ENCODE measurements at regions not wholly inside any gene's neighbourhood (a gene's known extent, or its start where the extent isn't known, plus 50 kb on each side); places are given as distances from the start of the nearest gene placed in this dataset.
"Not testable (repeated sequence)": the region's sequence is repeated elsewhere in the genome, so short reads cannot be mapped to it uniquely, and the experiment has no call there.

DNA sequence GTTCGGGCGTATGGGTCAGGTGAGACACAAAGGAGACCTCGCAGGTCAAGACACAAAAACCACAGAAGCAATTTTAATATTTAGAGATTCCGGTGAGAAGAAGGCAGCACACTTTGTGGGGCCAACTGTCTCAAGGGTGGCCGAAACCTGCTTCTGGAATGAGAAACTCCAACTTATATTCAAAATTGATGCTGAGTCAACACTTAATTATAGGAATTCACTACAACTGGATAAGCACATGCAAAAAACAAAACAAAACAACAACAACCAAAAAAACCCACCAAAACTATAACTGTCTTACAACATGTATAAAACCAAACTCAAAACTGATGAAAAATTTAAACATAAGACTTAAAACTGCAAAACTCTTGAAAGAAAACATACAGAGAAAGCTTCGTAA is 593.3 kb downstream of the POM121L12 start:
- DNase-seq (no peak), FAIRE-seq (no peak)
- Histone ChIP-seq H3K36me3 (ENCODE audit: control insufficient read depth in 3 of 3, insufficient read depth in 2 of 3, low read depth in 1 of 3, low read length in 3 of 3) (no peaks in the 10 kb centered on the region), H3K27me3 (ENCODE audit: control insufficient read depth in 3 of 3, insufficient read depth in 3 of 3, low read length in 3 of 3) (no peaks in the 10 kb centered on the region), H3K4me1 (ENCODE audit: control insufficient read depth in 3 of 3, insufficient read depth in 2 of 3, low read depth in 1 of 3, low read length in 2 of 3) (no peaks in the 10 kb centered on the region), H3K9me3 (ENCODE audit: control insufficient read depth in 2 of 2, insufficient read depth in 1 of 2, low read depth in 1 of 2, low read length in 1 of 2) (peaks cover 3 to 8% of the 10 kb centered on the region in 2 donors), H3K27ac (ENCODE audit: low read depth in 1 of 3, low read length in 2 of 3) (no peak overlapping the region), H3K4me3 (ENCODE audit: low read depth in 1 of 3, low read length in 3 of 3) (no peak overlapping the region)
- WGBS, 3 donors, result 73 to 86% (median 80%) methylated on average over 6 of the region's 6 CpGs

DNA sequence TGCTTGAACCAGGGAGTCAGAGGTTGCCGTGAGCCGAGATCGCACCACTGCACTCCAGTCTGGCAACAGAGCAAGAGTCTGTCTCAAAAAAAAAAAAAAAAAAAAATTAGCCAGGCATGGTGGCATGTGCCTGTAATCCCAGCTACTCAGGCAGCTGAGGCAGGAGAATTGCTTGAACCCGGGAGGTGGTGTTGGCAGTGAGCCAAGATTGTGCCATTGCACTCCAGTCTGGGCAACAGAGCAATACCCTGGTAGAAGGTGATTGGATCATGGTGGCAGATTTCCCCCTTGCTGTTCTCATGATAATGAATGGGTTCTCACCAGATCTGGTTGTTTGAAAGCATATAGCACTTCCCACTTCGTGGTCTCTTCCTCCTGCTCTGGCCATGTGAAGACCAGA is 599.8 kb downstream of the POM121L12 start:
- FAIRE-seq; H3K27ac ChIP-seq (ENCODE audit: low read depth in 1 of 3, low read length in 2 of 3); DNase-seq; H3K36me3 ChIP-seq (ENCODE audit: control insufficient read depth in 3 of 3, insufficient read depth in 2 of 3, low read depth in 1 of 3, low read length in 3 of 3); H3K4me3 ChIP-seq (ENCODE audit: low read depth in 1 of 3, low read length in 3 of 3); H3K4me1 ChIP-seq (ENCODE audit: control insufficient read depth in 3 of 3, insufficient read depth in 2 of 3, low read depth in 1 of 3, low read length in 2 of 3); H3K27me3 ChIP-seq (ENCODE audit: control insufficient read depth in 3 of 3, insufficient read depth in 3 of 3, low read length in 3 of 3): not testable (repeated sequence)
- H3K9me3 ChIP-seq (ENCODE audit: control insufficient read depth in 2 of 2, insufficient read depth in 1 of 2, low read depth in 1 of 2, low read length in 1 of 2), result peaks cover 3 to 14% of the 10 kb centered on the region in 2 donors
- WGBS, 3 donors, result 61 to 86% (median 86%) methylated on average over 2 to 5 of the region's 5 CpGs

DNA sequence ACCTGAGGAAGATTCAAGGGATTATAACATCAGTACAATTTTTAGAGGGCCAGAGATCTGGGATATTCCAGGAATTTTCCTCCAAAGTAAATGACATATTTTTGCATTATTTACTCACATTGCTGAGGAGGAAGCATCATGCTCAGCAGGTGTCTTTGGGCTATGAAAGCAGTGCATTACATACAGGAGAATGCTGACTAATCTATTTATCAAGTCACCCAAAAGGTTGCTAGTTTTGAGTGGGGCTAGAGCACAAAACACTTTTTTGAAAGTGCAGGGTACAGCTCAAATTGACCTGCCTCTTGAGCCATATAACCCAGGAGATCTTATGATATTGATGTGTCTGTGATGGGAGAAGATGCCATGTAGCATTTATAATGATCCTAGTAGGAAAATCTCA is 603.1 kb downstream of the POM121L12 start:
- Histone ChIP-seq H3K4me1 (ENCODE audit: control insufficient read depth in 3 of 3, insufficient read depth in 2 of 3, low read depth in 1 of 3, low read length in 2 of 3) (no peaks in the 10 kb centered on the region), H3K36me3 (ENCODE audit: control insufficient read depth in 3 of 3, insufficient read depth in 2 of 3, low read depth in 1 of 3, low read length in 3 of 3) (no peaks in the 10 kb centered on the region), H3K27me3 (ENCODE audit: control insufficient read depth in 3 of 3, insufficient read depth in 3 of 3, low read length in 3 of 3) (no peaks in the 10 kb centered on the region), H3K4me3 (ENCODE audit: low read depth in 1 of 3, low read length in 3 of 3) (no peak overlapping the region), H3K9me3 (ENCODE audit: control insufficient read depth in 2 of 2, insufficient read depth in 1 of 2, low read depth in 1 of 2, low read length in 1 of 2) (peaks cover 0 to 8% of the 10 kb centered on the region in 2 donors), H3K27ac (ENCODE audit: low read depth in 1 of 3, low read length in 2 of 3) (no peak overlapping the region)
- DNase-seq (no peak), FAIRE-seq (no peak)

DNA sequence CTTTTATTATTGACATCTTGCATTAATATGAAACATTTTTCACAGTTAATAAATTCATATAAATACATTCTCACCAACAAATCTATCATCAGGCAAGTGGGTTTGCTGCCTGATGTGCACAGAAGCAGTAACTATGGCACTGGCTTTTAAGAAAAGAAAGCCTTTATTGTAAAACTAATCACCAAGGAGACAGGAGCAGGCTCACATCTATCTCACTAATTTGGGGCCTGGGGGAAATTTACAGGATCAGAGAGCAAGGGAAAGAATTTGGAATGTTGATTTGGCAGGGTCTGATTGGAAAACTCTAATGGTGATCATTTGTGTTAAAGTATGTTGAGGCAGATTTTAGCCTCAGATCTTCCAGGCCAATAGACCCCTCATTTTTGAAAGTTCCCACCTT is 605.7 kb downstream of the POM121L12 start:
- H3K27me3 ChIP-seq (ENCODE audit: control insufficient read depth in 3 of 3, insufficient read depth in 3 of 3, low read length in 3 of 3), result no peaks in the 10 kb centered on the region
- FAIRE-seq (no peak), DNase-seq (no peak)
- no peaks in the 10 kb centered on the region for H3K4me1 ChIP-seq (ENCODE audit: control insufficient read depth in 3 of 3, insufficient read depth in 2 of 3, low read depth in 1 of 3, low read length in 2 of 3)
- H3K36me3 ChIP-seq (ENCODE audit: control insufficient read depth in 3 of 3, insufficient read depth in 2 of 3, low read depth in 1 of 3, low read length in 3 of 3), result no peaks in the 10 kb centered on the region
- no peak overlapping the region for H3K4me3 ChIP-seq (ENCODE audit: low read depth in 1 of 3, low read length in 3 of 3)
- H3K27ac ChIP-seq (ENCODE audit: low read depth in 1 of 3, low read length in 2 of 3), result no peak overlapping the region
- peaks cover 0 to 6% of the 10 kb centered on the region in 2 donors for H3K9me3 ChIP-seq (ENCODE audit: control insufficient read depth in 2 of 2, insufficient read depth in 1 of 2, low read depth in 1 of 2, low read length in 1 of 2)

DNA sequence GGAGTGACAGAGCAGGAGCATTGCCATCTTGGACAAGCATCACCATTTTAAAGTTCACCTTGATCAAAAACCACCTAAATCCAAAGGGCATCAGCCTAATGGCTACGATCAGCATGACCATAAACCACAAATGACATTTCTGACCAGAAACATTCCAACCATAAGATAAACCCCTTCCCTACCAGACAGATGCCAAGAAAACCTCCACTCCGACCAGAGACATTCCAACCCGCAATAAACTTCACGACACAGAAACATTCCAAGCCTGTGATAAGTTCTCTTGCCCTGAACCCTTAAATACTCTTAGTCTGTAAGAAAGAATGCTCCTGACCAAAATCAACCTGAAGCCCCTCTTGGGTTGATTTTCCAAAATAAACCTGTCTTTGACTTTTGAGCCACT is 606.9 kb downstream of the POM121L12 start:
- 56 to 68% (median 65%) methylated on average over 4 of the region's 4 CpGs for WGBS, 3 donors
- H3K4me3 ChIP-seq (ENCODE audit: low read depth in 1 of 3, low read length in 3 of 3), result no peak overlapping the region
- no peaks in the 10 kb centered on the region for H3K36me3 ChIP-seq (ENCODE audit: control insufficient read depth in 3 of 3, insufficient read depth in 2 of 3, low read depth in 1 of 3, low read length in 3 of 3)
- no peaks in the 10 kb centered on the region for H3K4me1 ChIP-seq (ENCODE audit: control insufficient read depth in 3 of 3, insufficient read depth in 2 of 3, low read depth in 1 of 3, low read length in 2 of 3)
- FAIRE-seq, result no peak
- H3K27me3 ChIP-seq (ENCODE audit: control insufficient read depth in 3 of 3, insufficient read depth in 3 of 3, low read length in 3 of 3), result no peaks in the 10 kb centered on the region
- DNase-seq, result no peak
- no peaks in the 10 kb centered on the region for H3K9me3 ChIP-seq (ENCODE audit: control insufficient read depth in 2 of 2, insufficient read depth in 1 of 2, low read depth in 1 of 2, low read length in 1 of 2)
- H3K27ac ChIP-seq (ENCODE audit: low read depth in 1 of 3, low read length in 2 of 3), result no peak overlapping the region

DNA sequence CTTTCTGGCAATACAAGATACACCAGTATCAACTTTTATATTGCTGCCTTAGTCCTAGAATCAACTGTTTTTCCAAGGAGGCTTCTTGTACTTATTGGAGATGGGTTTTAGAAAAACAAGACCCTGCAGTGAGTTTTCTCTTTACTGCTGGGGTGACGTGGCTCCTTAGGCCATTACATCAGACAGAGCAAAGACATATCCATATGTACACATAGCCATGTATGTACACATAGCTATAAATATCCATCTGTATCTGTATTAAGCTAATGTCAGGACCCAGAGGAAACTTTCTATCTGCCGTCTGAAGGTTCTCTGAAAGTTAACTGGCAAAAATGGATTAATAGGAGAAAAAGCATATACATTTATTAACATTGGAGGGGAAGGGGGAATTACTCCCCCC is 607.4 kb downstream of the POM121L12 start:
- no peak overlapping the region for H3K4me3 ChIP-seq (ENCODE audit: low read depth in 1 of 3, low read length in 3 of 3)
- H3K27me3 ChIP-seq (ENCODE audit: control insufficient read depth in 3 of 3, insufficient read depth in 3 of 3, low read length in 3 of 3), result no peaks in the 10 kb centered on the region
- FAIRE-seq (no peak), DNase-seq (no peak)
- no peaks in the 10 kb centered on the region for H3K9me3 ChIP-seq (ENCODE audit: control insufficient read depth in 2 of 2, insufficient read depth in 1 of 2, low read depth in 1 of 2, low read length in 1 of 2)
- H3K4me1 ChIP-seq (ENCODE audit: control insufficient read depth in 3 of 3, insufficient read depth in 2 of 3, low read depth in 1 of 3, low read length in 2 of 3), result no peaks in the 10 kb centered on the region
- 49 to 60% (median 52%) methylated on average over 2 of the region's 2 CpGs for WGBS, 3 donors
- no peaks in the 10 kb centered on the region for H3K36me3 ChIP-seq (ENCODE audit: control insufficient read depth in 3 of 3, insufficient read depth in 2 of 3, low read depth in 1 of 3, low read length in 3 of 3)
- no peak overlapping the region for H3K27ac ChIP-seq (ENCODE audit: low read depth in 1 of 3, low read length in 2 of 3)

DNA sequence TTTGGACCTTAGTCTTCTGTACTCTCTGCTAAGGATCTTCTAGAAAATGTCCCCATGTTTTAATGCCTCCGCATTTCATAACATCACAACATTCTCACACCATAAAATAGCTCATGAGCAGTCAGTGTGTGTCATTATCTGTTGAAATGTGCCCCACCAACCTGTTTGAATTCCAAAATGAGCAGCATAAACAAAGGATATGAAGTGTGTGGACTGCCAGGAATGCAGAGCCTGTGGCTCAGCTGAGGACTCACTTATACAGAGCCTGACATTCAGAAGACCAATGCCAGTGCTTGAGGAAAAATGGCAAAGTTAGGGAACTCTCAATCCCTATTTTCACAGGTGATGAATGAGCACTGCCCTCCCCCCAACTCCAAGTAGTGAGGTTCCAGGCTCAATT is 621.4 kb downstream of the POM121L12 start:
- WGBS, 3 donors, result 76 to 85% (median 85%) methylated on average over 1 of the region's 1 CpG

DNA sequence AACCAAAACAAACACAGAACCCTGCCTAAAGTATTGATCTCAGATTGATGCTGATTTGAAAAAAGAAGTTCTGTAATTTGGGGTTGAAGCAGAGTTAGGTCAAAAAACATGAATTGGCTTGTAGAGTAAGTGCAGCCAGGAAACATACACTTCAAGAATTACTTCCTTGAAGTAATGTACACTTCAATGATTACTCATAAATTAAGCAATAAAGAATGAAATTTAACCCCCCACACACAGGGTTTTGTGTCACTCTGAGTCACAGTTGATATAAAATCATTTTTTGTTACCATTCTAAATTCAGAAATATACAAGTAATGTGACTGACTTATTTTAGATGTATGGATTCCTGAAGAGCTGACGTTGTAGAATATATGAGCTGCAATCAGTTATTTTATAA is 622.2 kb downstream of the POM121L12 start:
- DNase-seq (no peak), FAIRE-seq (no peak)
- H3K27ac ChIP-seq (ENCODE audit: low read depth in 1 of 3, low read length in 2 of 3), result no peak overlapping the region
- 62 to 76% (median 71%) methylated on average over 1 of the region's 1 CpG for WGBS, 3 donors
- no peaks in the 10 kb centered on the region for H3K36me3 ChIP-seq (ENCODE audit: control insufficient read depth in 3 of 3, insufficient read depth in 2 of 3, low read depth in 1 of 3, low read length in 3 of 3)
- H3K27me3 ChIP-seq (ENCODE audit: control insufficient read depth in 3 of 3, insufficient read depth in 3 of 3, low read length in 3 of 3), result no peaks in the 10 kb centered on the region
- H3K9me3 ChIP-seq (ENCODE audit: control insufficient read depth in 2 of 2, insufficient read depth in 1 of 2, low read depth in 1 of 2, low read length in 1 of 2), result peaks cover 0 to 2% of the 10 kb centered on the region in 2 donors
- H3K4me1 ChIP-seq (ENCODE audit: control insufficient read depth in 3 of 3, insufficient read depth in 2 of 3, low read depth in 1 of 3, low read length in 2 of 3), result no peaks in the 10 kb centered on the region
- H3K4me3 ChIP-seq (ENCODE audit: low read depth in 1 of 3, low read length in 3 of 3), result no peak overlapping the region

More for the DNA sequence above, 621.4 kb downstream of the POM121L12 start:
- no peak overlapping the region for H3K4me3 ChIP-seq (ENCODE audit: low read depth in 1 of 3, low read length in 3 of 3)
- no peak for FAIRE-seq
- H3K4me1 ChIP-seq (ENCODE audit: control insufficient read depth in 3 of 3, insufficient read depth in 2 of 3, low read depth in 1 of 3, low read length in 2 of 3), result no peaks in the 10 kb centered on the region
- H3K9me3 ChIP-seq (ENCODE audit: control insufficient read depth in 2 of 2, insufficient read depth in 1 of 2, low read depth in 1 of 2, low read length in 1 of 2), result peaks cover 0 to 2% of the 10 kb centered on the region in 2 donors
- no peak overlapping the region for H3K27ac ChIP-seq (ENCODE audit: low read depth in 1 of 3, low read length in 2 of 3)
- no peak for DNase-seq
- H3K27me3 ChIP-seq (ENCODE audit: control insufficient read depth in 3 of 3, insufficient read depth in 3 of 3, low read length in 3 of 3), result no peaks in the 10 kb centered on the region
- no peaks in the 10 kb centered on the region for H3K36me3 ChIP-seq (ENCODE audit: control insufficient read depth in 3 of 3, insufficient read depth in 2 of 3, low read depth in 1 of 3, low read length in 3 of 3)

DNA sequence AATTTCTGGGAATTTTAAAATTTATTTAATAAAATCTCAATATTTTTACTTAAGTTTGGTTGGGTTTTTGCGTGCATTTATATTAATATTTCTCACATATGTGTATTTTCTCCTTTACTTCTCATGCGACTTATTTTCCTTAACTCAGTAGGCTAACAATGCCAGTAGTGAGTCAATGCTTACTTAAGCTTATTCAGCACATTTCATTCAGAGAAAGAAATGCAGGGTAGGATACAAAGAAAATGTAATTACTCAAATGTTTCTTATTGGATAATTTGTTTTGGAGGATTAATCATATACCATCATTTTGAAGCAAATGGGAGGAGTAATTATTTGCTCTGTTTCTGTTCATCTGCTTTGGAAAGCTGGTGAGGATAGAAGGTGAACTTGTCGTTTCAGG is 623.5 kb downstream of the POM121L12 start:
- Histone ChIP-seq H3K27me3 (ENCODE audit: control insufficient read depth in 3 of 3, insufficient read depth in 3 of 3, low read length in 3 of 3) (no peaks in the 10 kb centered on the region), H3K27ac (ENCODE audit: low read depth in 1 of 3, low read length in 2 of 3) (no peak overlapping the region), H3K9me3 (ENCODE audit: control insufficient read depth in 2 of 2, insufficient read depth in 1 of 2, low read depth in 1 of 2, low read length in 1 of 2) (peaks cover 0 to 2% of the 10 kb centered on the region in 2 donors), H3K4me1 (ENCODE audit: control insufficient read depth in 3 of 3, insufficient read depth in 2 of 3, low read depth in 1 of 3, low read length in 2 of 3) (no peaks in the 10 kb centered on the region), H3K36me3 (ENCODE audit: control insufficient read depth in 3 of 3, insufficient read depth in 2 of 3, low read depth in 1 of 3, low read length in 3 of 3) (no peaks in the 10 kb centered on the region), H3K4me3 (ENCODE audit: low read depth in 1 of 3, low read length in 3 of 3) (no peak overlapping the region)
- no peak for FAIRE-seq
- WGBS, 3 donors, result 80 to 87% (median 81%) methylated on average over 3 of the region's 3 CpGs
- no peak for DNase-seq

Data from small intestine (tissue), 7 donors.